AG04450 (cell line): ENCODE measurements at regions not wholly inside any gene's neighbourhood (a gene's known extent, or its start where the extent isn't known, plus 50 kb on each side); places are given as distances from the start of the nearest gene placed in this dataset.

Experiments used
- CTCF ChIA-PET: fragments of 300-600, 350-600 bp; formaldehyde crosslinking; extraction: SDS; loops from one replicate; lab custom pipeline; 2022; ENCODE audit warnings: antibody characterized with exemption, inconsistent platforms; lab: Charles Lee
- POLR2A ChIA-PET: fragments of 350-600 bp; formaldehyde crosslinking; extraction: SDS; loops from one replicate; lab custom pipeline; 2021; ENCODE audit warnings: antibody characterized with exemption, inconsistent platforms; lab: Yijun Ruan, JAX
- DNase-seq: peaks from one replicate; pipeline ENCODE4 v3.0.0-alpha.2; 2011; ENCODE audit warnings: low read depth, low spot score
- H3K27ac ChIP-seq: one replicate; pipeline ENCODE4 v1.5.1; 2012; ENCODE audit warnings: low read depth, low read length, control low read depth
- H3K27me3 ChIP-seq: one replicate; pipeline ENCODE4 v1.6.0; 2012; ENCODE audit warnings: low read length; ENCODE audit not compliant: control insufficient read depth, insufficient read depth
- H3K4me3 ChIP-seq: 2 replicates; pipeline ENCODE4 v1.5.1; 2011; ENCODE audit warnings: mild to moderate bottlenecking, low read depth, low read length, control low read depth
- H3K9me3 ChIP-seq: 2 replicates; pipeline ENCODE4 v1.5.1; 2012; ENCODE audit warnings: low read length; ENCODE audit not compliant: control insufficient read depth, insufficient read depth
- CTCF ChIP-seq: IDR thresholded peaks from 2 replicates; pipeline ENCODE4 v1.5.1; 2011; ENCODE audit warnings: low read depth, low read length, control low read depth, inconsistent platforms

- Histone ChIP-seq H3K27ac (no peak overlapping the region), H3K9me3 (no peaks in the 10 kb centered on the region), H3K4me3 (no peak overlapping the region), H3K27me3 (no peaks in the 10 kb centered on the region)
- no peak for DNase-seq
- no peak for TF ChIP-seq CTCF
- ChIA-PET CTCF (no interaction called here), POLR2A (no interaction called here)
Measured at GRCh38 chr4:141427726-141428296, 207.1 kb downstream of the ZNF330 start.

GRCh38 chr4:141429933-141430332 lies 206.4 kb upstream of the IL15 start:
- H3K27ac ChIP-seq: no peak overlapping the region
- ChIA-PET POLR2A (no interaction called here), CTCF (no interaction called here)
- DNase-seq: no peak
- TF ChIP-seq CTCF: no peak
- H3K9me3 ChIP-seq: no peaks in the 10 kb centered on the region
- no peak overlapping the region for H3K4me3 ChIP-seq
- H3K27me3 ChIP-seq: no peaks in the 10 kb centered on the region

- ChIA-PET POLR2A (no interaction called here), CTCF (no interaction called here)
- Histone ChIP-seq H3K27me3 (no peaks in the 10 kb centered on the region), H3K9me3 (no peaks in the 10 kb centered on the region), H3K4me3 (no peak overlapping the region), H3K27ac (no peak overlapping the region)
- DNase-seq: no peak
- no peak for TF ChIP-seq CTCF
Measured at GRCh38 chr4:141430686-141431085, 205.7 kb upstream of the IL15 start.

GRCh38 chr4:141432000-141432712 lies 204.2 kb upstream of the IL15 start:
- no peak for TF ChIP-seq CTCF
- no peak for DNase-seq
- CTCF ChIA-PET: interaction anchor here (1.2 kb wide), 1 partner anchor 86 kb away, joined by 5 read pairs; no protein-coding TSS in a partner anchor
- no peaks in the 10 kb centered on the region for H3K27me3 ChIP-seq
- H3K9me3 ChIP-seq: no peaks in the 10 kb centered on the region
- no peak overlapping the region for H3K4me3 ChIP-seq
- no peak overlapping the region for H3K27ac ChIP-seq
- POLR2A ChIA-PET: interaction anchor here (0.6 kb wide), 1 partner anchor 126 kb away, joined by 3 read pairs; no protein-coding TSS in a partner anchor

- no peak overlapping the region for H3K27ac ChIP-seq
- no peak for DNase-seq
- H3K4me3 ChIP-seq: no peak overlapping the region
- ChIA-PET CTCF (interaction anchor here (1.2 kb wide), 1 partner anchor 89 kb away, joined by 3 read pairs; no protein-coding TSS in a partner anchor), POLR2A (no interaction called here)
- no peaks in the 10 kb centered on the region for H3K27me3 ChIP-seq
- no peaks in the 10 kb centered on the region for H3K9me3 ChIP-seq
- TF ChIP-seq CTCF: no peak
Measured at GRCh38 chr4:141435446-141436225, 200.7 kb upstream of the IL15 start.
